HAP-1 (cell line): ENCODE measurements at regions not wholly inside any gene's neighbourhood (a gene's known extent, or its start where the extent isn't known, plus 50 kb on each side); places are given as distances from the start of the nearest gene placed in this dataset.

Source experiments
- DNase-seq, 2 experiments: peaks; one replicate each; pipeline ENCODE4 v3.0.0-alpha.2; 2016 to 2020; ENCODE audit warnings: low spot score in 2 of 2
- H3K27me3 ChIP-seq: fragments of 250-450 bp; sonication (Bioruptor Pico); 2 replicates; pipeline ENCODE4 v1.5.1; 2020; ENCODE audit warnings: low read depth, mild to moderate bottlenecking, moderate library complexity
- H3K36me3 ChIP-seq: fragments of 250-450 bp; sonication (Bioruptor Pico); replicated peaks from 2 replicates; pipeline ENCODE4 v1.5.1; 2020; ENCODE audit warnings: mild to moderate bottlenecking
- H3K4me1 ChIP-seq: fragments of 250-450 bp; sonication (Bioruptor Pico); 2 replicates; pipeline ENCODE4 v1.5.1; 2020; ENCODE audit warnings: mild to moderate bottlenecking
- H3K4me3 ChIP-seq: fragments of 250-450 bp; sonication (Bioruptor Pico); 2 replicates; pipeline ENCODE4 v1.5.1; 2020; ENCODE audit warnings: mild to moderate bottlenecking, moderate library complexity
- H3K9me3 ChIP-seq: fragments of 250-450 bp; sonication (Bioruptor Pico); 2 replicates; pipeline ENCODE4 v1.5.1; 2020; ENCODE audit warnings: mild to moderate bottlenecking, moderate library complexity
- in situ Hi-C: fragments of 300-500 bp; cut with MboI; formaldehyde crosslinking; loops from 3 replicates; pipeline ENCODE4 v1.14.3; 2020; ENCODE audit warnings: low sequenced_read_pairs, inconsistent platforms, mixed read lengths

- Histone ChIP-seq H3K4me3 (no peak overlapping the region), H3K36me3 (no peaks in the 10 kb centered on the region), H3K9me3 (no peaks in the 10 kb centered on the region), H3K4me1 (no peaks in the 10 kb centered on the region), H3K27me3 (0 out of 2 replicates have a peak, but pooled peaks cover 3% of the 10 kb centered on the region)
- no peak for DNase-seq
- in situ Hi-C loops: no loop called here
Observed at GRCh38 chr1:213737398-213738035, 250.3 kb upstream of the PROX1 start.

GRCh38 chr1:213738658-213739057, 249.1 kb upstream of the PROX1 start:
- Histone ChIP-seq H3K4me3 (no peak overlapping the region), H3K4me1 (no peaks in the 10 kb centered on the region), H3K36me3 (no peaks in the 10 kb centered on the region), H3K27me3 (0 out of 2 replicates have a peak, but pooled peaks cover 3% of the 10 kb centered on the region), H3K9me3 (no peaks in the 10 kb centered on the region)
- in situ Hi-C loops: no loop called here
- DNase-seq: no peak

- no peaks in the 10 kb centered on the region for H3K9me3 ChIP-seq
- no peaks in the 10 kb centered on the region for H3K36me3 ChIP-seq
- 0 out of 2 replicates have a peak, but pooled peaks cover 3% of the 10 kb centered on the region for H3K27me3 ChIP-seq
- H3K4me3 ChIP-seq: no peak overlapping the region
- H3K4me1 ChIP-seq: no peaks in the 10 kb centered on the region
- in situ Hi-C loops: no loop called here
- DNase-seq: no peak
Observed at GRCh38 chr1:213742992-213743391, 244.8 kb upstream of the PROX1 start.

- H3K27me3 ChIP-seq: 0 out of 2 replicates have a peak, but pooled peaks cover under 1% of the 10 kb centered on the region
- DNase-seq: no peak
- H3K36me3 ChIP-seq: no peaks in the 10 kb centered on the region
- no peaks in the 10 kb centered on the region for H3K4me1 ChIP-seq
- no peak overlapping the region for H3K4me3 ChIP-seq
- no peaks in the 10 kb centered on the region for H3K9me3 ChIP-seq
- in situ Hi-C loops: no loop called here
Observed at GRCh38 chr1:213744780-213745179, 243.0 kb upstream of the PROX1 start.

- Histone ChIP-seq H3K4me3 (no peak overlapping the region), H3K9me3 (no peaks in the 10 kb centered on the region), H3K36me3 (no peaks in the 10 kb centered on the region), H3K4me1 (no peaks in the 10 kb centered on the region), H3K27me3 (no peaks in the 10 kb centered on the region)
- in situ Hi-C loops: no loop called here
- no peak for DNase-seq
Observed at GRCh38 chr1:213745451-213745850, 242.3 kb upstream of the PROX1 start.

GRCh38 chr1:213749558-213749957, 238.2 kb upstream of the PROX1 start:
- Histone ChIP-seq H3K27me3 (no peaks in the 10 kb centered on the region), H3K4me1 (no peaks in the 10 kb centered on the region), H3K4me3 (no peak overlapping the region), H3K9me3 (no peaks in the 10 kb centered on the region), H3K36me3 (no peaks in the 10 kb centered on the region)
- in situ Hi-C loops: no loop called here
- DNase-seq: no peak

GRCh38 chr1:213750231-213751063, 237.3 kb upstream of the PROX1 start:
- Histone ChIP-seq H3K4me1 (no peaks in the 10 kb centered on the region), H3K9me3 (no peaks in the 10 kb centered on the region), H3K27me3 (no peaks in the 10 kb centered on the region), H3K36me3 (no peaks in the 10 kb centered on the region), H3K4me3 (no peak overlapping the region)
- in situ Hi-C loops: no loop called here
- DNase-seq: no peak

- no peaks in the 10 kb centered on the region for H3K36me3 ChIP-seq
- no peaks in the 10 kb centered on the region for H3K4me1 ChIP-seq
Observed at GRCh38 chr1:213751064-213751397, 236.7 kb upstream of the PROX1 start.

GRCh38 chr1:213759359-213760181, 228.2 kb upstream of the PROX1 start:
- no peak for DNase-seq
- Histone ChIP-seq H3K9me3 (no peaks in the 10 kb centered on the region), H3K4me3 (no peak overlapping the region), H3K36me3 (no peaks in the 10 kb centered on the region), H3K27me3 (no peaks in the 10 kb centered on the region), H3K4me1 (no peaks in the 10 kb centered on the region)
- in situ Hi-C loops: no loop called here

More at GRCh38 chr1:213751064-213751397, 236.7 kb upstream of the PROX1 start:
- H3K27me3 ChIP-seq: no peaks in the 10 kb centered on the region
- DNase-seq: no peak
- H3K9me3 ChIP-seq: no peaks in the 10 kb centered on the region
- in situ Hi-C loops: no loop called here
- no peak overlapping the region for H3K4me3 ChIP-seq

GRCh38 chr1:213761845-213762407, 225.8 kb upstream of the PROX1 start:
- Histone ChIP-seq H3K4me3 (no peak overlapping the region), H3K9me3 (no peaks in the 10 kb centered on the region), H3K27me3 (peaks cover 3% of the 10 kb centered on the region; the same call in 1 of the 2 replicates), H3K36me3 (no peaks in the 10 kb centered on the region), H3K4me1 (no peaks in the 10 kb centered on the region)
- in situ Hi-C loops: no loop called here
- DNase-seq: no peak

- H3K27me3 ChIP-seq: peaks cover 3% of the 10 kb centered on the region; the same call in 1 of the 2 replicates
- H3K4me3 ChIP-seq: no peak overlapping the region
- H3K9me3 ChIP-seq: no peaks in the 10 kb centered on the region
- DNase-seq: no peak
- in situ Hi-C loops: no loop called here
- no peaks in the 10 kb centered on the region for H3K36me3 ChIP-seq
- H3K4me1 ChIP-seq: no peaks in the 10 kb centered on the region
Observed at GRCh38 chr1:213767683-213768082, 220.1 kb upstream of the PROX1 start.

GRCh38 chr1:213772128-213773063, 215.4 kb upstream of the PROX1 start:
- Histone ChIP-seq H3K36me3 (no peaks in the 10 kb centered on the region), H3K4me1 (no peaks in the 10 kb centered on the region), H3K9me3 (no peaks in the 10 kb centered on the region), H3K27me3 (no peaks in the 10 kb centered on the region), H3K4me3 (no peak overlapping the region)
- in situ Hi-C loops: no loop called here
- no peak for DNase-seq

GRCh38 chr1:213773975-213774374, 213.8 kb upstream of the PROX1 start:
- in situ Hi-C loops: no loop called here
- DNase-seq: no peak
- Histone ChIP-seq H3K36me3 (no peaks in the 10 kb centered on the region), H3K27me3 (no peaks in the 10 kb centered on the region), H3K4me1 (no peaks in the 10 kb centered on the region), H3K9me3 (no peaks in the 10 kb centered on the region), H3K4me3 (no peak overlapping the region)
